ENCODE measurements at regions not wholly inside any gene's neighbourhood (a gene's known extent, or its start where the extent isn't known, plus 50 kb on each side); places are given as distances from the start of the nearest gene placed in this dataset.

DNA sequence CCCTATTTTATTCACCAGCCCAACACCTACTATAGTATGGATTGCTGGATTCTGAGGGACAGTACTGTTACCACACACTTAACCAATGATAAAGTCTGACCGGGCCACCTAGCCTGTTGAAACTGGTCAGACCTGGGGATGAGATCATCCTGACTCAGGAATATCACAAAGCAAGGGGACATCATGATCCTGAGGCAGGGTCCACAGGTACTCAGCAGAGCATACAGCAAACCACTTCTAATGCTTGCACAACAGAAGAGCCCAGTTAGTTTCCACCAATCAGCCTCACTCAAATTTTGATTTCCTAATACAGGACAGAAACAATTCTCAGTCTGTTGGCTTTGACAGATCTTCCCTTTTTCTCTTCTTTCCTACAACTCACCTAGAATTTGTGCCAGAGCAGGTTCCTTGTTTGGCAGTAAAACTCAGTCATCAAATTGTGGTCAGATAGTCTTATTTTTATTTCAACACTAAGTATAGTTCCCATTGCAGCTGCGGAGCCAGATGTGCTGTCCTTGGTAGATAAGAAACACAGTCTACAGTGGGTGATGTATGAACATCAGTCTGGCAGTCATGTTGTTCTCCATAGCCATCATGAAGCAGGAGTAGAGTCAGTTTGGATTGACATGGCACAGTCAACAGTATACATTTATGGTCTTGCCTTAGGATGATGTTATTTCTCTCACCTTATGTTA is 90.1 kb upstream of the PRR23C start:
- TF ChIP-seq CTCF (conservative IDR thresholded peaks at IDR 0.05; ENCODE audit: low read depth, low read length) (no peak), USF2 (IDR thresholded peaks at IDR 0.05; ENCODE audit: low read depth, low read length) (no peak), FOS (IDR thresholded peaks at IDR 0.05; ENCODE audit: low read depth, low read length) (no peak), RFX5 (IDR thresholded peaks at IDR 0.05; ENCODE audit: low read depth, low read length) (no peak), BHLHE40 (IDR thresholded peaks at IDR 0.05; ENCODE audit: low read depth, low read length) (no peak), SMC3 (IDR thresholded peaks at IDR 0.05; ENCODE audit: low read depth, low read length) (no peak), MAZ (IDR thresholded peaks at IDR 0.05; ENCODE audit: borderline replicate concordance, low read depth, low read length) (no peak), RAD21 (IDR thresholded peaks at IDR 0.05; ENCODE audit: low read length) (no peak), POLR2A (IDR thresholded peaks at IDR 0.05; ENCODE audit: low read depth, low read length) (no peak), CEBPB (IDR thresholded peaks at IDR 0.05; ENCODE audit: low read depth, low read length) (no peak), MXI1 (IDR thresholded peaks at IDR 0.05; ENCODE audit: borderline replicate concordance, low read depth, low read length) (no peak), ELK1 (IDR thresholded peaks at IDR 0.05; ENCODE audit: borderline replicate concordance, low read depth, low read length) (no peak), RCOR1 (IDR thresholded peaks at IDR 0.05; ENCODE audit: insufficient replicate concordance, low read length) (no peak), MAFK (IDR thresholded peaks at IDR 0.05; ENCODE audit: low read depth, low read length) (no peak)

Data from IMR-90 (cell line).